Common myeloid progenitor, CD34-positive (primary cell): ENCODE measurements at regions not wholly inside any gene's neighbourhood (a gene's known extent, or its start where the extent isn't known, plus 50 kb on each side); places are given as distances from the start of the nearest gene placed in this dataset.

Experiments
- CTCF ChIA-PET: fragments of 350-600 bp; sonication (Branson Sonifier 250); formaldehyde crosslinking; loops from one replicate; lab custom pipeline; 2021; ENCODE audit warnings: antibody characterized with exemption; lab: Charles Lee
- POLR2A ChIA-PET: fragments of 350-600 bp; sonication (Branson Sonifier 250); formaldehyde crosslinking; loops from one replicate; lab custom pipeline; 2021; ENCODE audit warnings: antibody characterized with exemption; lab: Charles Lee
- DNase-seq, 3 donors: peaks; one replicate each; pipeline versions ENCODE4 v3.0.0 to v3.0.0-alpha.2; 2013
- H3K27ac ChIP-seq, 2 experiments: 1 replicate in 1 of 2; 2 replicates in 1 of 2; pipeline ENCODE4 v1.7.0; 2013; ENCODE audit warnings: inconsistent platforms in 2 of 2, low read length in 2 of 2, mild to moderate bottlenecking in 2 of 2, low read depth in 1 of 2, moderate library complexity in 1 of 2; ENCODE audit not compliant: severe bottlenecking in 2 of 2, insufficient read depth in 1 of 2, poor library complexity in 1 of 2
- H3K27me3 ChIP-seq, 5 experiments: replicated peaks in 2 of 5; 1 replicate in 3 of 5; 2 replicates in 2 of 5; pipeline versions ENCODE4 v1.6.1 to v1.7.0; 2013; ENCODE audit warnings: low read length in 4 of 5, mild to moderate bottlenecking in 2 of 5, moderate library complexity in 2 of 5, inconsistent platforms in 1 of 5; ENCODE audit not compliant: insufficient read depth in 5 of 5, control insufficient read depth in 4 of 5
- H3K36me3 ChIP-seq, 4 experiments: 1 replicate in 2 of 4; 2 replicates in 2 of 4; pipeline versions ENCODE4 v1.6.1 to v1.7.0; 2013; ENCODE audit warnings: low read length in 3 of 4, control low read depth in 1 of 4, mild to moderate bottlenecking in 1 of 4; ENCODE audit not compliant: control insufficient read depth in 4 of 4, insufficient read depth in 4 of 4
- H3K4me1 ChIP-seq, 4 experiments: 1 replicate in 3 of 4; 2 replicates in 1 of 4; pipeline versions ENCODE4 v1.6.1 to v1.7.1; 2013; ENCODE audit warnings: low read length in 3 of 4, mild to moderate bottlenecking in 3 of 4, control low read depth in 1 of 4, inconsistent platforms in 1 of 4, moderate library complexity in 1 of 4; ENCODE audit not compliant: control insufficient read depth in 4 of 4, insufficient read depth in 4 of 4; ENCODE audit errors: control extremely low read depth in 1 of 4
- H3K4me3 ChIP-seq, 7 experiments: 1 replicate in 4 of 7; 2 replicates in 3 of 7; pipeline versions ENCODE4 v1.5.1 to v1.7.0; 2013; ENCODE audit warnings: mild to moderate bottlenecking in 7 of 7, low read length in 6 of 7, moderate library complexity in 6 of 7, inconsistent platforms in 2 of 7, low read depth in 2 of 7, control low read depth in 1 of 7; ENCODE audit not compliant: insufficient read depth in 4 of 7, control insufficient read depth in 1 of 7; ENCODE audit errors: extremely low read depth in 1 of 7
- H3K9me3 ChIP-seq, 5 experiments: 1 replicate in 4 of 5; 2 replicates in 1 of 5; pipeline versions ENCODE4 v1.6.1 to v1.7.1; 2013; ENCODE audit warnings: low read length in 4 of 5, mild to moderate bottlenecking in 2 of 5, inconsistent platforms in 1 of 5, low read depth in 1 of 5, moderate library complexity in 1 of 5; ENCODE audit not compliant: control insufficient read depth in 4 of 5, insufficient read depth in 2 of 5; ENCODE audit errors: control extremely low read depth in 1 of 5
- WGBS: methylation state at CpG from one replicate; pipeline ENCODE4 v1.1.5; 2013; ENCODE audit not compliant: insufficient coverage; 5-methylcytosine and 5-hydroxymethylcytosine counted together

DNA sequence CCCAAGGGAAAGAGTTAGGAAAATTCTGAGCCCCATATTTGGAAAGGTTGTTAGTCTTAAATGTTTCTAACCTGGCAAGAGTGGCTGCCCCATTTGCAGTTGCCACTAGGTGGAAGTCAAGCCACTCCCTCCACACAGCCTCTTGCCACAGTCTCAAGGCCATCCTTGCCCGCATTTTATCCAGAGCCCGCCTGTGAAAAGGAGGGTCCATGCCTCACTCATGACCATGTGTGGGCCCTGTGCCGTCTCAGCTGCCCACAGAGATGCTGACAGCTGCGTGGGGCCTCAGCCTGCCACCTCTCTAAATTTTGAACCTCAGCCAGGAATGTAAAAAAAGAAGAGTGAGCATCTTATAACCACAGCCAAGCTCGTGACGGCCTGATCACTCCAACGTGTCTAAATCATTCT is 201.5 kb upstream of the FAM241A start:
- no peaks in the 10 kb centered on the region for H3K9me3 ChIP-seq
- H3K27me3 ChIP-seq: peaks cover 0 to 1% (median 0%) of the 10 kb centered on the region in 5 experiments
- peak; percentile 60 to 73 (median 67) for DNase-seq
- WGBS: 8% methylated on average over 7 of the region's 7 CpGs
- H3K4me3 ChIP-seq: peak overlapping the region in 1 of 7 experiments; percentile 31
- peaks cover 0 to 4% (median 0%) of the 10 kb centered on the region in 4 experiments for H3K4me1 ChIP-seq
- POLR2A ChIA-PET: no interaction called here
- H3K27ac ChIP-seq: no peak overlapping the region
- CTCF ChIA-PET: interaction anchor here (0.7 to 5.1 kb wide), 14 partner anchors 10 to 120 kb away, joined by 3 to 88 read pairs (median 4); no protein-coding TSS in a partner anchor
- H3K36me3 ChIP-seq: no peaks in the 10 kb centered on the region

- Histone ChIP-seq H3K27ac (no peak overlapping the region), H3K9me3 (no peaks in the 10 kb centered on the region), H3K4me1 (peaks cover 0 to 4% (median 0%) of the 10 kb centered on the region in 4 experiments), H3K4me3 (no peak overlapping the region), H3K27me3 (no peaks in the 10 kb centered on the region), H3K36me3 (no peaks in the 10 kb centered on the region)
- ChIA-PET POLR2A (no interaction called here), CTCF (interaction anchor here (1.3 to 5.1 kb wide), 6 partner anchors 8 to 93 kb away, joined by 3 to 88 read pairs (median 6); no protein-coding TSS in a partner anchor)
- DNase-seq: peak in 1 of 3 donors; percentile 14
- WGBS: 100% methylated on average over 1 of the region's 1 CpG
Measured at GRCh38 chr4:111945014-111945413, 200.2 kb upstream of the FAM241A start.

- no peak for DNase-seq
- CTCF ChIA-PET: interaction anchor here (5.1 kb wide), 1 partner anchor 85 kb away, joined by 88 read pairs; no protein-coding TSS in a partner anchor
- WGBS: 80% methylated on average over 1 of the region's 2 CpGs
Measured at GRCh38 chr4:111946800-111947199, 198.5 kb upstream of the FAM241A start.

DNA sequence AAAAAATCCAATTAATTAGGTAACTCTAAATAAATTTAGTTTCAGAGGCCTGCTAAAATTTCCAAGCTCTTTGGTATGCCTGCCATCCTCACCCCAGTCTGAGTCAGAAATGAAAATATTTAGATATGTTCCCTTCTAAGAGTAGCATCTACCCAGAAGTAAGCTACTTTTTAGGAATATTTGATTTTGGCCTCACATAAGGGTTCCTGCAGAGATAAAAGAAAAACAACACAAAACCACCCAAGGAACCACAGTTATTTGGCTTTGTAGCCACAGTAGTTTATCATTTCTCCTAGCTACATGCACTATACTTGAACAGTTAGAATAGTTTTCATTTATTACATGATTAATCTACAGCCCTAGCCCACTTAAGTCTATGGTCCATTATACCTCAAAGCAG is 192.6 kb upstream of the FAM241A start:
- peaks cover 0 to 2% (median 0%) of the 10 kb centered on the region in 4 experiments for H3K4me1 ChIP-seq
- ChIA-PET CTCF (interaction anchor here (0.6 to 0.9 kb wide), 3 partner anchors 79 to 113 kb away, joined by 3 read pairs; no protein-coding TSS in a partner anchor), POLR2A (no interaction called here)
- H3K4me3 ChIP-seq: no peak overlapping the region
- H3K9me3 ChIP-seq: no peaks in the 10 kb centered on the region
- no peak for DNase-seq
- no peaks in the 10 kb centered on the region for H3K36me3 ChIP-seq
- H3K27ac ChIP-seq: no peak overlapping the region
- no peaks in the 10 kb centered on the region for H3K27me3 ChIP-seq

More at GRCh38 chr4:111946800-111947199, 198.5 kb upstream of the FAM241A start:
- H3K27ac ChIP-seq: no peak overlapping the region
- no peaks in the 10 kb centered on the region for H3K9me3 ChIP-seq
- no peak overlapping the region for H3K4me3 ChIP-seq
- H3K27me3 ChIP-seq: no peaks in the 10 kb centered on the region
- no peaks in the 10 kb centered on the region for H3K36me3 ChIP-seq
- POLR2A ChIA-PET: interaction anchor here (0.6 to 0.7 kb wide), 2 partner anchors 136 to 343 kb away, joined by 3 to 6 read pairs; no protein-coding TSS in a partner anchor
- peaks cover 0 to 4% (median 0%) of the 10 kb centered on the region in 4 experiments for H3K4me1 ChIP-seq

- H3K27me3 ChIP-seq: no peaks in the 10 kb centered on the region
- no peak overlapping the region for H3K27ac ChIP-seq
- H3K36me3 ChIP-seq: no peaks in the 10 kb centered on the region
- H3K4me3 ChIP-seq: no peak overlapping the region
- ChIA-PET CTCF (no interaction called here), POLR2A (no interaction called here)
- no peak for DNase-seq
- no CpG with 5 or more reads among the region's 1 CpG for WGBS
- no peaks in the 10 kb centered on the region for H3K9me3 ChIP-seq
- H3K4me1 ChIP-seq: peaks cover 0 to 5% (median 2%) of the 10 kb centered on the region in 4 experiments
Measured at GRCh38 chr4:111954550-111954949, 190.7 kb upstream of the FAM241A start.

- Histone ChIP-seq H3K27me3 (no peaks in the 10 kb centered on the region), H3K36me3 (no peaks in the 10 kb centered on the region), H3K9me3 (no peaks in the 10 kb centered on the region), H3K4me1 (peaks cover 0 to 9% (median 3%) of the 10 kb centered on the region in 4 experiments), H3K4me3 (no peak overlapping the region), H3K27ac (no peak overlapping the region)
- POLR2A ChIA-PET: no interaction called here
- CTCF ChIA-PET: no interaction called here
- 5% methylated on average over 3 of the region's 4 CpGs for whole genome bisulfite sequencing
- no peak for DNase-seq
Measured at GRCh38 chr4:111955001-111955400, 190.3 kb upstream of the FAM241A start.

GRCh38 chr4:111957116-111957515 is 188.1 kb upstream of the FAM241A start:
- Histone ChIP-seq H3K27me3 (no peaks in the 10 kb centered on the region), H3K4me3 (no peak overlapping the region), H3K4me1 (peaks cover 0 to 16% (median 6%) of the 10 kb centered on the region in 4 experiments), H3K36me3 (no peaks in the 10 kb centered on the region), H3K27ac (no peak overlapping the region), H3K9me3 (no peaks in the 10 kb centered on the region)
- 100% methylated on average over 2 of the region's 3 CpGs for WGBS
- ChIA-PET POLR2A (no interaction called here), CTCF (no interaction called here)
- DNase-seq: no peak
